HG02610 (cell line): ENCODE measurements at regions not wholly inside any gene's neighbourhood (a gene's known extent, or its start where the extent isn't known, plus 50 kb on each side); places are given as distances from the start of the nearest gene placed in this dataset.

Experiments used
- ATAC-seq: cut with Tn5 transposase; IDR thresholded peaks from one replicate; pipeline ENCODE4 v1.9.1; 2021; ENCODE audit warnings: mild to moderate bottlenecking, moderate library complexity; ENCODE audit not compliant: unreplicated experiment

DNA sequence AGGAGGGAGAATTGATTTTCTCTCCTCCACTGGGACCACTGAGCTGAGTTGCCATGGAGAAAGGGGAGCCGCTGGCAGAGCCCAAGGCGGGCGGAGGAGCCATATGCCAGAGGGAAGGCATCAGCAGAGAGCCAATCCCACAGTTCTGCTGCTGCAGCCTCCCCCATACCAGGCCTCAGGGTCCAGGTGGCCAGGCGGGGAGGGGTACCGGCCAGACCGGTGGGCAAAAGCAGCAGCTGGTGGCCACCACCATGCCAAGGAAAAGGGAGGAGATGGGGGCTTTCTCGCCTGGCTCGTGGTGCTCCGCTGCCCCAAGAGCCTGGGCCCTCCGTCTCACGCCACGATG, 72.8 kb downstream of the PITPNM2 start:
- no peak for ATAC-seq

GRCh38 chr12:123077298-123078119, 73.4 kb downstream of the PITPNM2 start:
- no peak for ATAC-seq

DNA sequence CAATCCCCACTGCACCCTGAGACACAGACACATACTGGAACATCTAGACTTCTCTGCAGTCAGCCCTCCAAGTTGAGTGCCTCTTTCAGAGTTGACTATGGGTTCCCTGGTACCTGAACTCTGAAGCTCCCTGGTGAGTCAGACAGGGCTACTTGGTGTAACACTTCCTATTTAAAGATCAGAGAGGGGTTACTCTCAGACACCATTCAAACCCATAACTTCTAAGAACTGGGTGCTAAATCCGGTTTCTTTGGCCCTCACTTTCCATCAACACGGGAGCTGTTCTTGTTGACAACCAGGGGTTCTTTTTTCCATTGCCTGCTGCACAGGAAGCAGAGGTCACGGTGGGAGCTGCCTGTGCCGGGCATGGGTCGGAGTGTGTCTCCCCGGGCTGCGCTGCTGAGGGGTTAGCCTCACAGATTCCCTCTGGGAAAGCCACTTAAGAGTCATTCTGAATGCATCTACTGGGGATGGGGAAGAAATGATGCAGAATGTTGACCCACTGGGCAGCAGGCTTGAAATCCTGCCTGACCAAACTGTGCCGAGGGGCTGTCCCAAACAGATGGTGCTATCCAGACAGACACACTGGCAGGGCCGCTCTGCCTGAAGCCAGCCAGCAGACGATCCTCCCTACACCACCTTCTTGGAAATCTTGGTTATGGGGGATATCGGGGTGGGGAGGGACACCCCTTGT, 74.1 kb downstream of the PITPNM2 start:
- ATAC-seq, result peak; percentile 71

DNA sequence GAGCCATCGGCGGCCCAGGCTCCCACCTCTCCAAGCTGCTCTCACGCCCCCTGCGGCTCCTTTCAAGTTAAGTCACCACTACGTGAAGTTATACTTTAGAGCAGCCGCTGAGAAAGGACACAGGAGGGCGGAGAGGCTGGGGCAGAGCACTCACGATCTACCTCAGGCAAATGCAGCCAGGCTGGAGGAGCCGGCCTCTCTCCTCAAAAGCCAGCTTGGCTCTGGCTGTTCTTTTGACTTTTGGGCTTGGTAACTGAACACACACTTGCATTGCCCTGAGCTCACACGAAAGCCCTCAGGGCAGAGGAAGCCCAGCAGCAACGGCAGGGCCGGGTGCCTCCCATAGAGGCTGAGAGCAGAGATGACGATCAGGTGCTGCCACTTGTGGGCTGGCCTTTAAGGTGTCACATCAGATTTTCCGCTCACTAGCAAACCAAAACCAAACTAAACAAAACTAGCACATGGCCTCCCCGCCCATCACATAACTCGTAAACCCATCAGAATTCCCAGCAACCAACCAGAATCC, 75.2 kb downstream of the PITPNM2 start:
- ATAC-seq, result peak; percentile 42

DNA sequence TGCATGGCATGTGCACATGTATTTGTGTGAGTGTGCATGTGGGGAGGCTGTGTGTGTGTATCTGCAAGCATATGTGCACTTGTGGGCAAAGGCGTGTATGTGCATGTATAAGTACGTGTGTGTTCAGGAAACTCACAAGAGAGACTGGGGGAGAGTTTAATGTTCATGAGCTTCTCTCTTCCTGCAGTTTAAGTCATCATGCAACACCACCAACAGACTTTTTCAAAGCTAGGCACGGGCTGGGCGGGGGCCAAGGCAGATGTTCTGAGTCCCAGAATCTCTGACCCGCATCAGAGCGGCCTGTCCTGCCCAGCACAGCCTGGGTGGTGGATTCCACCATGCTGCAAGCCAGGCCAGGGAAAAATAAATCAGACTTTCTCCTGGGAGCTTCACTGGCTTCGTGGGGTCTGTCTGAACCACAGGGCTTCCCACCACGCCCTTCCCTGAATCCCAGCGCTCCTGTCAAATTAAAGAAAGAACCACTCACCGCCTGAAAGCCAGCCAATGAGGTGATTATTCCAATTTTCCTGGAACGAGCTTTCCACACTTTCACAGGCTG, 75.7 kb downstream of the PITPNM2 start:
- ATAC-seq, result no peak

DNA sequence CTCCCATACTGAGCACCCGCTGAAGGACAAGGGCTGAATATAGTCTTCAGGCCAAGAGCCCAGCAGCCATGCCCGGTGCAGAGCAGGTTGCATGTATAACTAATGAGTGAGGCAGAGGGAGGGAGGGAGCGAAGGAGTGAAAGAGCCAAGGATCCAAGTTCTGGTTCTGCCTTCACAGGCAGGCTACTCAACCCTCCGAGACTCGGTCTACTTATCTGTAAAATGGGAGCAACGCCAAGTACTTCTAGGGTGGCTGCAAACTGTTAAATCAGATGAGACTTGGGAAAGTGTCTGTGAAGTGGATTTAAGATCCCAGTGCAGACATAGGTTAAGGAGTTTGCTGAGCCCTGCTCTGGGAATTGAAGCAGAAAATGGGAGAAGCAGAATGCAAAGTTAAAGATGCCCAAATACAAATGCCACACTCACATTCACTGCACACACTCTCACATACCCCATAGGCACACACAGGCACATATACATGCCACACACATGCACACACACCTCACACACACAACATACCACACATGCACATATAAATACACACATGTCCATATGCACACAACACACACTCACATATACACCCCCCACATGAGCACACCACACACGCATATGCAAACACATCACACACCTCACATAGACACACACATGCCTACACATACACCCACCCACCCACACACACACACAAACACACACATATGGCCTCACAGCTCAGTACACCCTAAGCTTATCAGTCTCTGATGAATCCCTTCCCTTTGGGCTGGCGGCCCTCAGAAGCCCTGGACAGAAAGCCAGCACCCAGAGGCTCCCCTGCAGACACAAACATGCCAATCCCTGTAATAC, 76.7 kb downstream of the PITPNM2 start:
- no peak for ATAC-seq

GRCh38 chr12:123073292-123073691, 77.6 kb downstream of the PITPNM2 start:
- ATAC-seq, result no peak

GRCh38 chr12:123071857-123072256, 79.0 kb downstream of the PITPNM2 start:
- no peak for ATAC-seq

GRCh38 chr12:123071099-123071800, 79.6 kb downstream of the PITPNM2 start:
- ATAC-seq, result no peak

DNA sequence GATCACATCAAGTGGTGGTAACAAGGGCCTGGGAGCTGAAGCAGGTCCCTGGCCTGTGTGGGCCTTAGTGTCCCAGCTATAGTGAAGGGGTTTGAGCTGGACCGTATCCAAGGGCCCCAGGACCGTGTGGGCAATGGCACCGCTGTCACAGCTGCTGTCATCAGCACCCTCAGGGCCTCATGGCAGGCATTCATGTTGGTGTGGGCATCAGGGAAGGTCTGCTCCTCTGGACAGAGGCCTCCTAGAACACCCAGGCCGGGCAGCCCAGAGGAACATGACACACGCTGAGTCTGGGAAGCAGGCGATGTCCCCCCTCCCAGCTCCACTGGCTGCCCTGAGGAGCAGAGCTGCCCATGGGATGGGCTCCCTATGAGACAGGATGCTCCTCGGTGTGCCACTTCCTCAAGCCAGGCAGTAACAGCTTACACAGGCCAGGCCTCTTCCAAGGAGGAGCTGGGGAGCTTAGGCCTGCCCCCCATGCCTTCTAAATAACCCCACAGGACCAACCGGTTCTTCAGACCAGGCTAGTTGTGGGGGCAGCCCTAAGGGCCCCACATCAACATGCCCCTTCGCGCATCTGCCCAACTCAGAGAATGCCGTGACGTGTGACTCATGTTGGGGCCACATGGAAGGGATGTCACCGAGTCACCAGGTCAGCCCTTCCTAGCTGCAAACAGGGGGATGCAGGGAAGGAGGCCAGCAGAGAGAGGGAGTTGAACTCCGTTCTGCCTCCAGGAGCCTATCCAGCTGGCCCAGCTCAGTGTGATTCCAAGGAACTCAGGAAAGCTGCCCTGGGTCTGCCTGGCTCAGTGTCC, 80.4 kb downstream of the PITPNM2 start:
- no peak for ATAC-seq

DNA sequence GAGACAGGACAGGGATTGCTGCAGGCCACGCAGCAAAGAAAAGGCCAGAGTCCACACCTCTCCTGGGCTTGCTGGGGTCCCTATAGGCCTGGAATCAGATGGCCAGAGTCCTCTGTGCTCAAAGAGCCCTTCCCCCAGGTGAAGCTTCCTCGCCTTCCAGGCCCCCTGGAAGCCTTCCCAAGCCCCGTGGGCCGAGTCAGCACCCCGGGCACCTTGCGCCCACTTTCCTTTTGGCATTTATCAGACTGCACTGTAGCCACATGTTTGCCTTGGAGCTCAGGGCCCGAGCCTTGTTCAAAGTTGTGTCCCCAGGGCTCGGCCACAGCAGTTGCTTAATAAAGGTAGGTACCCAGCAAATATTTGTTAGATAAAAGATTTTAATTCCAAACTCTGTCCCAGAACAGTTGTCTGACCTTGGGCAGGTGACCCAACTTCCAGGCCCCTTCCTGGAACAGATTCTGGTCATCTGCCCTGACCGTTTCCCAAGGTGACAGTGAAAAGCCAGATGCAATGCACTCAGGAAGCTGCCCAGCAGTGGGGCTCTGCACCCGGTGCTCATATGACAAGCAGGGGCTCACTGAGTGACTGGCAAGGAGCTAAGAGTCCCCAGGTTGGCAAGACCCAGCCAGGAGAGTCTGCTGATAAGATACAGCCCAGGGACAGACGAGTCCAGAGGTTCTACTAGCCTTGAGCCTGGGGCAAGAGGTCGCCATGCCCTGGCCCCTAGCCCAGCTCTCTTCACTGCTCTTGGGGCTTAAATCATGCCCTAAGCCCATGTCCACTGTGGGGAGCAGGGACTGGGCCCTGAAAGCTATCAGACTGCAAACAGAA, 81.2 kb downstream of the PITPNM2 start:
- ATAC-seq, result no peak

DNA sequence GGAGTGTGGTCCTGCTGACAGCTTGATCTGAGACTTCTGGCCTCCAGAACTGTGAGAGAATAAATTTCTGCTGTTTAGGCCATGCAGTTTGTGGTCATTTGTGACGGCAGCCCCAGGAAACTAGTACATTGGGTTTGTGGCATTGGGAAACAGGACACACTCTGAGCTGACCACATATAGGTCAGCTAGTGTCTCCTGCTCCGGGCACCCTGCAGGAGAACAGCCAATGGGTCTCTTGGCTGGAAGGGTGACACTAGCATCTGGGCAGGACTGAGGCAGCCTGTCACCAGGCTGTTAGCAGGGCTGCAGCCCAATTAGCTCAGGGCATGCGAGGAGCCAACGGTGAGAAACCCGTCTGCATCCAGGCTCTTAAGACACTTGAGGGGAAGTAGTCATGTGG, 83.2 kb downstream of the PITPNM2 start:
- ATAC-seq, result no peak

- ATAC-seq, result no peak
Observed at GRCh38 chr12:123066384-123066710, 84.5 kb downstream of the PITPNM2 start.

DNA sequence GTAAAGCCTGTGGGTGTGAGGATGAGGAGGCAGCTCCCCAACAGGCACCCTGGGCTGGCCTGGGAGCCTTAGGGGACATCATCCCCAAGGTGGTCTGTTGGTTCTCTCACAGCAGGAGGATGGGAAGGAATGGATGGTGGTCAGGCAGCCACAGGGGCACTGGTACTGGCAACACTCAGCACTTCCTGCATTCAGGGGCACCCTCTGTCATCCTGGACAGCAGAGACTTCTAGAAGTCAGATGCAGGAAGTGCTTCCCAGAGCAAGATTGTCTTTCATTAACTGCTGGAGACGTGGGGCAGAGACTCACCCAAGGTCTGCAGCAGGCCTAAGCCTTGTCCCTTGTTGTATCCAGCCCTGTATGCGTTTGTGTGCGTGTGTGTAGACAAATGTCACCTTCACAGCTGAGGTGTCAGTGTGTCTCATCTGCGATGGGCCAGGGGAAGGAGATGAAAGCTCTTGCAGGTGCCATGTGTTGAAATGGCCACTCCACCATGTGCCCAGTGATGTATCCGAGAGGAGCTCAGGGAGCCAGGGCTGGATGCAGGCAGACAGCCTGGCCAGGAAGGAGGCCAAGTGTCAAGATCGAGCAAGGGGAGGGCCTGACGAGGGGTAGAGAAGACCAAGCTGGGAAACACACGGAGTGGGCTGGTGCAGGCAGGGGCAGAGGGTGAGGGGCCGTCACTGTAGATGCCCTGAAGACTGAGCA, 85.1 kb downstream of the PITPNM2 start:
- no peak for ATAC-seq

- no peak for ATAC-seq
Observed at GRCh38 chr12:123064885-123065619, 84.6 kb downstream of the ARL6IP4 start.

DNA sequence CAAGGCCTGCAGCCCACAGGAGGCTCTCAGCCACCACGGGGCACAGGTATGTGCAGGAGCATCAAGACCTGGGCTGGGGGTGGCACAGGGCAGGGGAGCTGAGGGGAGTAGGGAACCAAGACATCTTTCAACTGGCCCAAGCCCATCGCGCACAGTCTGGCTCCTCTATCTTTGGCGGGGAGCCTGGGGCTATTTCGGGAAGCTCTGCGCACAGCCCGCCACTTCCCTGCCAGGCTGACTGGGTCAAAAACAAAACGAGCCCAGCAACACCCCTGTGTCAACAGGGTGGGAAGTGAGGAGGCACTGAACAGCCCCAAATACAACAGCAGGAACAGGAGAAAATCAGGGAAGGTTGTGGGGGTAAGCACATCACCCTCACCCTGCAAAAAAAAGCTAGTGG, 83.9 kb downstream of the ARL6IP4 start:
- ATAC-seq, result no peak

DNA sequence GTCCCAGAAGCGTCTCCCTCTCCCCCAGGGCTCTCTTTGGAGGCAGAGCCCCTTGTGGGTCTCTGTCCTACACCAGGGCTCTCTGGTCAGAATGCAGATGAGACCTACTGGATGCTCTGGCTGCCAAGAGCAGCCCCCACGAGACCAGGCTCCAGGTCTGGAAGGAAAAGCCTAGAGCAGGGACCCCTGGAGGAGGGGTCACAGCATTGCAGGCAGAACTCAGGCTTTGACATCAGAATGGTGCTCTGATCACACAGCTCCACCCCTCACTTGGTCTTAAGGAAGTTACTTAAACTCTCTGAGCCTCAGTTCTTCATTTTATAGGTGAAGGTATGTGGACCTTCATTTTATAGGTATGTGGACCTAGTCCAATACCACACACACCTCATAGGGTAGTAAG, 83.1 kb downstream of the ARL6IP4 start:
- no peak for ATAC-seq
